ENCODE measurements at regions not wholly inside any gene's neighbourhood (a gene's known extent, or its start where the extent isn't known, plus 50 kb on each side); places are given as distances from the start of the nearest gene placed in this dataset.

- no peak for DNase-seq (ENCODE audit: low spot score)
Observed at GRCh38 chr4:56240554-56241174, 146.6 kb downstream of the AASDH start.

- DNase-seq (ENCODE audit: low spot score): no peak
Observed at GRCh38 chr4:56238251-56238650, 149.0 kb downstream of the AASDH start.

GRCh38 chr4:56235725-56236124 lies 151.6 kb downstream of the AASDH start:
- no peak for DNase-seq (ENCODE audit: low spot score)

- no peak for DNase-seq (ENCODE audit: low spot score)
Observed at GRCh38 chr4:56235011-56235410, 152.3 kb downstream of the AASDH start.

- no peak for DNase-seq (ENCODE audit: low spot score)
Observed at GRCh38 chr4:56234098-56234497, 153.2 kb downstream of the AASDH start.

GRCh38 chr4:56231410-56231809 lies 155.9 kb downstream of the AASDH start:
- DNase-seq (ENCODE audit: low spot score): no peak

GRCh38 chr4:56229947-56230346 lies 157.3 kb downstream of the AASDH start:
- no peak for DNase-seq (ENCODE audit: low spot score)

GRCh38 chr4:56227301-56227835 lies 159.9 kb downstream of the AASDH start:
- DNase-seq (ENCODE audit: low spot score): no peak

- peak; percentile 27 for DNase-seq (ENCODE audit: low spot score)
Observed at GRCh38 chr4:56226579-56226978, 160.7 kb downstream of the AASDH start.

GRCh38 chr4:56224641-56225040 lies 162.7 kb downstream of the AASDH start:
- DNase-seq (ENCODE audit: low spot score): no peak

GRCh38 chr4:56222514-56222913 lies 164.8 kb downstream of the AASDH start:
- no peak for DNase-seq (ENCODE audit: low spot score)

GRCh38 chr4:56220261-56220660 lies 167.0 kb downstream of the AASDH start:
- no peak for DNase-seq (ENCODE audit: low spot score)

GRCh38 chr4:56219447-56219846 lies 167.8 kb downstream of the AASDH start:
- DNase-seq (ENCODE audit: low spot score): no peak

GRCh38 chr4:56218230-56218895 lies 168.9 kb downstream of the AASDH start:
- no peak for DNase-seq (ENCODE audit: low spot score)

GRCh38 chr4:56217343-56217890 lies 169.9 kb downstream of the AASDH start:
- no peak for DNase-seq (ENCODE audit: low spot score)

- peak; percentile 46 for DNase-seq (ENCODE audit: low spot score)
Observed at GRCh38 chr4:56215901-56216300, 171.4 kb downstream of the AASDH start.

GRCh38 chr4:56215141-56215783 lies 172.0 kb downstream of the AASDH start:
- no peak for DNase-seq (ENCODE audit: low spot score)

GRCh38 chr4:56213543-56213942 lies 173.7 kb downstream of the AASDH start:
- DNase-seq (ENCODE audit: low spot score): no peak

GRCh38 chr4:56212774-56213173 lies 174.5 kb downstream of the AASDH start:
- DNase-seq (ENCODE audit: low spot score): no peak

GRCh38 chr4:56211202-56211601 lies 176.1 kb downstream of the AASDH start:
- no peak for DNase-seq (ENCODE audit: low spot score)

- no peak for DNase-seq (ENCODE audit: low spot score)
Observed at GRCh38 chr4:56210397-56210796, 176.9 kb downstream of the AASDH start.

GRCh38 chr4:56209767-56210166 lies 177.5 kb downstream of the AASDH start:
- DNase-seq (ENCODE audit: low spot score): no peak

GRCh38 chr4:56208103-56208502 lies 179.2 kb downstream of the AASDH start:
- no peak for DNase-seq (ENCODE audit: low spot score)
